SK-N-SH treated with all-trans-retinoic acid at 6 μM for 48 hours (cell line): ENCODE measurements at regions not wholly inside any gene's neighbourhood (a gene's known extent, or its start where the extent isn't known, plus 50 kb on each side); places are given as distances from the start of the nearest gene placed in this dataset.
"Not testable (repeated sequence)": the region's sequence is repeated elsewhere in the genome, so short reads cannot be mapped to it uniquely, and the experiment has no call there.

Experiments
- ATAC-seq: fragments of 200-7000 bp; cut with Tn5 transposase; 3 replicates; pipeline ENCODE4 v1.9.1; 2020; ENCODE audit warnings: mild to moderate bottlenecking, moderate library complexity
- ARNTL ChIP-seq: fragments of 450-650 bp; formaldehyde crosslinking; IDR thresholded peaks from 2 replicates; pipeline ENCODE4 v1.5.0; 2020; ENCODE audit warnings: low read depth, mild to moderate bottlenecking, moderate library complexity, borderline replicate concordance
- BACH2 ChIP-seq: fragments of 250-450 bp; sonication (Bioruptor Pico); IDR thresholded peaks from 2 replicates; pipeline ENCODE4 v1.9.0; 2021; ENCODE audit warnings: mild to moderate bottlenecking, borderline replicate concordance
- CSDC2 ChIP-seq: fragments of 250-450 bp; sonication (Bioruptor Pico); IDR thresholded peaks from 2 replicates; pipeline ENCODE4 v1.5.0; 2020; ENCODE audit warnings: mild to moderate bottlenecking, moderate library complexity
- GLIS3 ChIP-seq: fragments of 250-450 bp; sonication (Bioruptor Pico); IDR thresholded peaks from 2 replicates; pipeline ENCODE4 v1.5.0; 2020; ENCODE audit warnings: mild to moderate bottlenecking, moderate library complexity
- ISL1 ChIP-seq: fragments of 250-450 bp; sonication (Bioruptor Pico); IDR thresholded peaks from 2 replicates; pipeline ENCODE4 v2.1.2; 2022; ENCODE audit warnings: mild to moderate bottlenecking, moderate library complexity
- OSR1 ChIP-seq: fragments of 250-450 bp; sonication (Bioruptor Pico); IDR thresholded peaks from 2 replicates; pipeline ENCODE4 v1.8.0; 2022; ENCODE audit warnings: moderate library complexity, mild to moderate bottlenecking, inconsistent platforms
- PPARA ChIP-seq: fragments of 250-450 bp; sonication (Bioruptor Pico); IDR thresholded peaks from 2 replicates; pipeline ENCODE4 v1.5.0; 2020; ENCODE audit warnings: mild to moderate bottlenecking, borderline replicate concordance
- RARB ChIP-seq: fragments of 250-450 bp; sonication (Bioruptor Pico); IDR thresholded peaks from 2 replicates; pipeline ENCODE4 v1.8.0; 2021; ENCODE audit warnings: mild to moderate bottlenecking, moderate library complexity
- SNAI2 ChIP-seq: fragments of 250-450 bp; sonication (Bioruptor Pico); IDR thresholded peaks from 2 replicates; pipeline ENCODE4 v1.5.0; 2020; ENCODE audit warnings: mild to moderate bottlenecking, moderate library complexity
- TOX ChIP-seq: fragments of 250-450 bp; sonication (Bioruptor Pico); IDR thresholded peaks from 2 replicates; pipeline ENCODE4 v1.8.0; 2021; ENCODE audit warnings: mild to moderate bottlenecking, moderate library complexity, borderline replicate concordance
- ZC3H10 ChIP-seq: fragments of 250-450 bp; sonication (Bioruptor Pico); IDR thresholded peaks from 2 replicates; pipeline ENCODE4 v1.5.1; 2021; ENCODE audit warnings: mild to moderate bottlenecking, moderate library complexity
- ZFP3 ChIP-seq: fragments of 250-450 bp; sonication (Bioruptor Pico); IDR thresholded peaks from 2 replicates; pipeline ENCODE4 v1.5.0; 2020; ENCODE audit warnings: mild to moderate bottlenecking, moderate library complexity
- ZFP30 ChIP-seq: fragments of 450-650 bp; formaldehyde crosslinking; IDR thresholded peaks from 2 replicates; pipeline ENCODE4 v1.5.0; 2022; ENCODE audit warnings: mild to moderate bottlenecking, moderate library complexity
- ZNF565 ChIP-seq: fragments of 450-650 bp; formaldehyde crosslinking; conservative IDR thresholded peaks from 2 replicates; pipeline ENCODE4 v1.5.0; 2020; ENCODE audit warnings: low read depth, mild to moderate bottlenecking, moderate library complexity
- ZNF70 ChIP-seq: fragments of 450-650 bp; formaldehyde crosslinking; IDR thresholded peaks from 2 replicates; pipeline ENCODE4 v1.5.0; 2020; ENCODE audit warnings: mild to moderate bottlenecking, moderate library complexity
- ZNF8 ChIP-seq: fragments of 450-650 bp; formaldehyde crosslinking; IDR thresholded peaks from 2 replicates; pipeline ENCODE4 v1.5.0; 2020; ENCODE audit warnings: mild to moderate bottlenecking, moderate library complexity
- TF ChIP-seq, protein P1 (sequence below): fragments of 250-450 bp; sonication (Bioruptor Pico); IDR thresholded peaks from 2 replicates; pipeline ENCODE4 v1.8.0; 2020; ENCODE audit warnings: mild to moderate bottlenecking, moderate library complexity, borderline replicate concordance
- TF ChIP-seq, protein P2 (sequence below): fragments of 250-450 bp; sonication (Bioruptor Pico); IDR thresholded peaks from 2 replicates; pipeline ENCODE4 v1.8.0; 2021; ENCODE audit warnings: low read depth, mild to moderate bottlenecking, moderate library complexity, borderline replicate concordance
- TF ChIP-seq, protein P3 (sequence below): fragments of 250-450 bp; sonication (Bioruptor Pico); IDR thresholded peaks from 2 replicates; pipeline ENCODE4 v1.5.1; 2021; ENCODE audit warnings: mild to moderate bottlenecking, moderate library complexity

DNA sequence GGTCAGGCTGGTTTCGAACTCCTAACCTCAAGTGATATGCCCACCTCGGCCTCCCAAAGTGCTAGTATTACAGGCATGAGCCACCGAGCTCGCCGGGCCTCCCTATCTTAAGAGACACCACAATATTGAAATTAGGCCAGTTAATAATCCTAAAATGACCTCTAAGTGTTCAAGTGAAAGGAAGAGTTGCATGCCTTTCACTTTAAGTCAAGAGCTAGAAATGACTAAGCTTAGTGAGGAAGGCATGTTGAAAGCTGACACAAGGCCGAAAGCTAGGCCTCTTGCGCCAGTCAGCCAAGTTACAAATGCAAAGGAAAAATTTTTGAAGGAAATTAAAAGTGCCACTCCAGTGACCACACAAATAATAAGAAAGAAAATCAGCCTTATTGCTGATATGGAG lies 144.5 kb upstream of the FNDC3A start (continued):
- TF ChIP-seq, protein P1, sequence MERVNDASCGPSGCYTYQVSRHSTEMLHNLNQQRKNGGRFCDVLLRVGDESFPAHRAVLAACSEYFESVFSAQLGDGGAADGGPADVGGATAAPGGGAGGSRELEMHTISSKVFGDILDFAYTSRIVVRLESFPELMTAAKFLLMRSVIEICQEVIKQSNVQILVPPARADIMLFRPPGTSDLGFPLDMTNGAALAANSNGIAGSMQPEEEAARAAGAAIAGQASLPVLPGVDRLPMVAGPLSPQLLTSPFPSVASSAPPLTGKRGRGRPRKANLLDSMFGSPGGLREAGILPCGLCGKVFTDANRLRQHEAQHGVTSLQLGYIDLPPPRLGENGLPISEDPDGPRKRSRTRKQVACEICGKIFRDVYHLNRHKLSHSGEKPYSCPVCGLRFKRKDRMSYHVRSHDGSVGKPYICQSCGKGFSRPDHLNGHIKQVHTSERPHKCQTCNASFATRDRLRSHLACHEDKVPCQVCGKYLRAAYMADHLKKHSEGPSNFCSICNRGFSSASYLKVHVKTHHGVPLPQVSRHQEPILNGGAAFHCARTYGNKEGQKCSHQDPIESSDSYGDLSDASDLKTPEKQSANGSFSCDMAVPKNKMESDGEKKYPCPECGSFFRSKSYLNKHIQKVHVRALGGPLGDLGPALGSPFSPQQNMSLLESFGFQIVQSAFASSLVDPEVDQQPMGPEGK (CRISPR knock-in tag), result no peak

DNA sequence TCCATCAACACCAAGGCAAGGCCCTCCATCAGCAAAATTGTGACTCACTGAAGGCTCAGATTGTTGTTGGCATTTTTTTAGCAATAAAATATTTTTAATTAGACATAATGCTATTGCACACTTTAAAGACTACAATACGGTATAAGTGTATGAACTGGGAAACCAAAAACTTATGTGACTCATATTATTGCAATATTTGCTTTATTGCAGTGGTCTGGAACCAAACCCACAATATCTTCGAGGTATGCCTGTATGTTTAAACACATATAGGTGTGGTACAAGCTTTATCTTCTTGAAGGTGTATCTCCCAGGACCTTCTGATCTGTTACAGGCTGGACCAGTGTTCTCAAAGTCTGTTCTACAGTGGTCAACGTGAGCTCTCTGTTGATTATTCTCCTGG lies 142.3 kb upstream of the FNDC3A start:
- no peak for ATAC-seq
- TF ChIP-seq ISL1 (CRISPR knock-in tag) (no peak), PPARA (CRISPR knock-in tag) (no peak), RARB (CRISPR knock-in tag) (no peak), TOX (CRISPR knock-in tag) (no peak), BACH2 (CRISPR knock-in tag) (no peak), ZNF70 (CRISPR knock-in tag) (no peak), ZFP30 (CRISPR knock-in tag) (no peak), SNAI2 (CRISPR knock-in tag) (no peak), ZNF8 (CRISPR knock-in tag) (no peak), CSDC2 (no peak), OSR1 (CRISPR knock-in tag) (no peak), ZC3H10 (CRISPR knock-in tag) (no peak), ZNF565 (CRISPR knock-in tag) (no peak), ZFP3 (no peak)
- TF ChIP-seq, protein P2, sequence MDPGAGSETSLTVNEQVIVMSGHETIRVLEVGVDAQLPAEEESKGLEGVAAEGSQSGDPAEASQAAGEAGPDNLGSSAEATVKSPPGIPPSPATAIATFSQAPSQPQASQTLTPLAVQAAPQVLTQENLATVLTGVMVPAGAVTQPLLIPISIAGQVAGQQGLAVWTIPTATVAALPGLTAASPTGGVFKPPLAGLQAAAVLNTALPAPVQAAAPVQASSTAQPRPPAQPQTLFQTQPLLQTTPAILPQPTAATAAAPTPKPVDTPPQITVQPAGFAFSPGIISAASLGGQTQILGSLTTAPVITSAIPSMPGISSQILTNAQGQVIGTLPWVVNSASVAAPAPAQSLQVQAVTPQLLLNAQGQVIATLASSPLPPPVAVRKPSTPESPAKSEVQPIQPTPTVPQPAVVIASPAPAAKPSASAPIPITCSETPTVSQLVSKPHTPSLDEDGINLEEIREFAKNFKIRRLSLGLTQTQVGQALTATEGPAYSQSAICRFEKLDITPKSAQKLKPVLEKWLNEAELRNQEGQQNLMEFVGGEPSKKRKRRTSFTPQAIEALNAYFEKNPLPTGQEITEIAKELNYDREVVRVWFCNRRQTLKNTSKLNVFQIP (CRISPR knock-in tag), result no peak
- TF ChIP-seq, protein P3, sequence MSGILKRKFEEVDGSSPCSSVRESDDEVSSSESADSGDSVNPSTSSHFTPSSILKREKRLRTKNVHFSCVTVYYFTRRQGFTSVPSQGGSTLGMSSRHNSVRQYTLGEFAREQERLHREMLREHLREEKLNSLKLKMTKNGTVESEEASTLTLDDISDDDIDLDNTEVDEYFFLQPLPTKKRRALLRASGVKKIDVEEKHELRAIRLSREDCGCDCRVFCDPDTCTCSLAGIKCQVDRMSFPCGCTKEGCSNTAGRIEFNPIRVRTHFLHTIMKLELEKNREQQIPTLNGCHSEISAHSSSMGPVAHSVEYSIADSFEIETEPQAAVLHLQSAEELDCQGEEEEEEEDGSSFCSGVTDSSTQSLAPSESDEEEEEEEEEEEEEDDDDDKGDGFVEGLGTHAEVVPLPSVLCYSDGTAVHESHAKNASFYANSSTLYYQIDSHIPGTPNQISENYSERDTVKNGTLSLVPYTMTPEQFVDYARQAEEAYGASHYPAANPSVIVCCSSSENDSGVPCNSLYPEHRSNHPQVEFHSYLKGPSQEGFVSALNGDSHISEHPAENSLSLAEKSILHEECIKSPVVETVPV (CRISPR knock-in tag), result no peak
- TF ChIP-seq, all 23 proteins: peak for 0

DNA sequence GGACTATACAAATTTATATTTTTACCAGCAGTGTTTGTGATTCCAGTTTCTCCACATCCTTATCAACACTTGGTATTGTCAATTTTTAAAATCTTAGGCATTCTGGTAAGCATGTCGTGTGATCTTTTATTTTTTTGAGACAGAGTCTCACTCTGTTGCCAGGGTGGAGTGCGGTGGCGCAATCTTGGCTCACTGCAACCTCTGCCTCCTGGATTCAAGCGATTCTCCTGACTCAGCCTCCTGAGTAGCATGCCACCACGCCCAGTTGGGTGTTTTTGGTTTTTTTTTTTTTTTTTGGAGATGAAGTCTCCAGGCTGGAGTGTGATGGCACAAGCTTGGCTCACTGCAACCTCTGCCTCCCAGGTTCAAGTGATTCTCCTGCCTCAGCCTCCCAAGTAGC lies 140.4 kb upstream of the FNDC3A start:
- ATAC-seq, result not testable (repeated sequence)

DNA sequence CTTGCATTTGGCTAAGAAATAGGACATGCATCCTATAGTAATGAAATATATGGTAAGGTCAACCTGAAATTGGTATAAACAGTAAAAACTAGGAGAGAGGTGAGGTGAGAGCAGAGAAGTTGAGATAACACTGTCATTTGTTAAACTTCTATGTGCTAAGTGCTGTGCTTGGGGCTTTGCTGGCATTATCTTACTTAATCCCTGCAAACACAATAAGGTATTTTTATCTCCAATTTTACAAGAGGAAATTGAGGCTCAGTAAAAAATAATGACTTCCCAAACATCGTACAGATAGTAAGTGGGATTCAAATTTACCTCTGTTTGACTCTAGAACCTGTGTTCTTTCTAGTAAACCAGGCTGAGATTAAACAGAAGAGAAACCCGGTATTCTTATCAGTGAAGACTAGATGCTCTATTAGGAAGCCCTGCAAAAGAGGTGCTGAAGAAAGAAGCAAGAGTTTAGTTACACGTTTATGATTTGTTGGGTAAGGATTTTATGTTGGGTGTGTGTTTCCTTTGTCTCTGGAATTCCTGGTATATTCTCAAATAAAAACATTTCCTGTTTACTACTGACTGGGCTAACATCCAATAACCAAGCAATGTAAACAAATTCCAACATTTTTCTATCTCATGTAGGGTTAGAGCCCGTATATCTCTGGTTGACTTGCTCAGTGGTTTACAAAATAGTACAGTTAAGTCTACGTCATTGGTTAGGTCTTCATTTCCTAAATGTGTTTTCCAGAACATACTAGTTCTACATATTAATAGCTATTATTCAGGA lies 137.3 kb upstream of the FNDC3A start:
- no peak for TF ChIP-seq ZNF8 (CRISPR knock-in tag)
- TF ChIP-seq ZNF70 (CRISPR knock-in tag), result no peak
- no peak for TF ChIP-seq CSDC2
- no peak for TF ChIP-seq ZNF565 (CRISPR knock-in tag)
- no peak for TF ChIP-seq ZFP30 (CRISPR knock-in tag)
- no peak for TF ChIP-seq ZC3H10 (CRISPR knock-in tag)
- TF ChIP-seq PPARA (CRISPR knock-in tag), result no peak
- no peak for TF ChIP-seq GLIS3
- TF ChIP-seq ARNTL (CRISPR knock-in tag), result no peak
- TF ChIP-seq, protein P3 (CRISPR knock-in tag), result no peak
- no peak for TF ChIP-seq ZFP3
- no peak; the same call in 2 of the 3 replicates for ATAC-seq

DNA sequence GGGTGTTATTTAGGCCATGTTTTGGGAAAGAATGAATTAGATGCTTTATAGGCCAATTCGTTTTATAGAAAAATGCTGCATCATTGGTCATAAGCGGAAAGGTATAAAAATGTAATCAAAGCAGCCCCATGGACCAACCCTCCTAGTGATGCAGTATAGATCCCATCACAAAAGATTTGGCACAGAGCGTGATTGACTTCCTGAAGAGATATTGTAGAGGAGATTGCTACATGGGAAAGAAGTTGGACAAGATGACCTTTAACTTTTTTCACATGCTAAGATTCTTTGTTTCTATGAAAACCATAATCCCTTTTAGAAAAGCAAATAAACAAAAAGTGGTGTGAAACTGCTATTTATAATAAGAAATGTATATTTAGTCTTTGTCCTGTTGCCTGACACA lies 136.5 kb upstream of the FNDC3A start:
- no peak for ATAC-seq
- no peak for TF ChIP-seq ZFP30 (CRISPR knock-in tag)
